ENCODE measurements at regions not wholly inside any gene's neighbourhood (a gene's known extent, or its start where the extent isn't known, plus 50 kb on each side); places are given as distances from the start of the nearest gene placed in this dataset.
"Not testable (repeated sequence)": the region's sequence is repeated elsewhere in the genome, so short reads cannot be mapped to it uniquely, and the experiment has no call there.

DNA sequence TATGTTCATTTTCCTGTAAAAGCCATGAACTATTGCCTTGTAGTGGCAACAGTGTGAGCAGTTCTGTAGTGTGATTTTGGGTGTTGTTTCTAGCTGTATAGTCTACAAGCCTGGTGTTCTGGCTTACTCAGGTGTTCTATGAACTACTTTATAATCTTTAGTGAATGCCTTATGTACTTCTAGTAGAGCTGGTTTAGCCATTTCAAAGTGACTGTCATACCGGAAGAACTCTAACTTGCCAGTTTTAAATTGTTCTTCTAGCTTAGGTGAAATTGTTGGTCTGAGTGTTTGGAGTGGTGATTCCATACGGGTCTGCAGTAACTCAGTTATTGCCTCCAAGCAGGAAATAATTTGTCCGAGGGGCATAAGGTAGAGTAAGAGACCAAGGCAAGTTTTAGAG, 150.2 kb upstream of the ZNF184 start:
- no peak for DNase-seq (ENCODE audit: low read depth)

DNA sequence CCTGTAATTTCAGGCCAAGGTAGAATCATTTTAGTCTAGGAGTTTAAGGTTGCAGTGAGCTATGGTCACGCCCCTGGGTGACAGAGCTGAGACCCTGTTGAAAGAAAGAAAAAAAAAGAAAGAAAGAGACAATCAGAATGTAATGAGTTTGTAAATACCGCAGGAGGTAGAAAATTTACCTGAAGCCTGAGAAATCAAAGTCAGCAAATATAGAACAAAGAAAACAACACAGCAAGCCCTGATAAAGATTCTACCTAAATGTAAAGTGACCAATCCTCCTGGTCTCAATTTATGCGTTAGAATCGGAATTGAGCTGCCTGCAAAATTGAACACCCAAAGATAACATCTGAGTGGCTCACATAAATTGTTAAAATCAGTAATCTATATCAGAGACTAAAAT, 146.5 kb upstream of the ZNF184 start:
- DNase-seq (ENCODE audit: low read depth) = no peak

DNA sequence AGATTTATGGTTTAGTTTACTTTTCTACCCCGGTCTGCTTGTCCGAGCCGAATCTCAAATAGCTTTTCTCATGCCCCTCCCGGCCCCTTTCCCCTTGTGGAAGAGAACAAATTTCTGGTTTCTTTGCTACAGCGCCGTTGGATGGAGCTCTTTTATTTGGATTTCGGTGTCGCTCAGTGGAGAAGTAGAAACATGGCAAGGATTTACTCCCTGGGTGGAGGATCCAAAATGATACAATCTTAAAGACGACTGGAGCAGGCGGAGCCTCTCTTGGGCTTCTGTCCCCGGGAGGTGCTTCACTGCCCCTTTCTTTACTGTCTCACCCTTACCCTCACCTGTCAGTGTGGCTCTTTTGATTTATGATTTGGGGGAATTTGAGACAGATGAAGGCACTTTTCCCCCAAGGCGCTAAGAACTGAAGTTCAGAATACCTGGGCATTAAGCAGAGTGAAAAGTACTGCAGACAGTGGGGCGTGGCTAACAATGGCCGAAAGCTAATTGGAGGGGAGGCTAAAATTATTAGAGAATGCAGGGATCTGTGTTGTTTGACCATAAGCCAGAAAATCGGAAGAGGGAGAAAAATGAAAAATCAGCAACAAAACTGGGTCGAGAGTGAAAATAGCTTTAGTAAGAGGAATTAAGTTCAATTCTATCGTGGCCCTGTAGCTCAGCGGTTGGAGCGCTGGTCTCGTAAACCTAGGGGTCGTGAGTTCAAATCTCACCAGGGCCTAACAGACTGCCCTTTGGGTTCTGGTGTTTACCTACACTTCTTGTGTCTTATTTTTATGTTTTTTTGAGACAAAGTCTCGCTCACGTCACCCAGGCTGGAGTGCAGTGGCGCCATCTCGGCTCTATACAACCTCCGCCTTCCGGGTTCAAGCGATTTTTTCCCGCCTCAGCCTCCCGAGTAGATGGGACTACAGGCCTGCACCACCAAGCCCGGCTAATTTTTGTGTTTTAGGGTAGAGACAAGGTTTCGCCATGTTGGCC, 145.1 kb upstream of the ZNF184 start:
- DNase-seq (ENCODE audit: low read depth) = no peak

- DNase-seq (ENCODE audit: low read depth) = no peak
These were observed 144.3 kb upstream of the ZNF184 start for GRCh38 chr6:27617046-27617687.

DNA sequence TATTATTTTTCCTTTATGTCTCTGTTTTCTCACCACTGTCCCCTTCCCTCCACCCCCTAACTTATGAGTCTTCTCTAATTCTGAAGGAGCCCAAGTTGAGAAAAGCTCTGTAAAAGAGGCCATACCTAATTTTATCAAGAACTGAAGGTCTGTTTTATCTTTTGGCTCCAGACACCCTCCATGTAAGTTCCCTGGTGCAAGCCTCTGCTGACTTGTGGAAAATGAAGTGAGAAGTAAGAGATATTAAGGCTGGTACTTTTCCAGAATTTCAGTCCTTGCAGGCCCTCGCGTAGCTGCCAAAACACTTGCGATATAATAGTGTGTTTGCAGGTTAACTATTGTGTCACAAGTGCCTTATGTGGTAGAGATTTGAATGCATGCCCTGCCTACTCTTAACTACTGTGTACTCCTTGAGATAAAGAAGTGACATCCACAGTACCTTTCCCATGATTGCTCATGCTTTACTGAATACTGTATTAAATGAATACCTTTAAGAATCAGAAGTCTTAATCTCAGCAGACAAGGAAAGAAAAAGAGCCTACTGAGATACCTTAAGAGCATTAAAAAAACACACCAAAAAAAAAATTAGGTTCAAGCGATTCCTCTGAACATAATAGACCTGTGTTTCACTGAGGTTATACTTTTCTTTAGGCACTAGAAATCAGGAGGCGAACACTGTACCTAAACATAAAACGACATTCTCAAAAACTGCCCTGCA, 143.6 kb upstream of the ZNF184 start:
- DNase-seq (ENCODE audit: low read depth) = no peak

DNA sequence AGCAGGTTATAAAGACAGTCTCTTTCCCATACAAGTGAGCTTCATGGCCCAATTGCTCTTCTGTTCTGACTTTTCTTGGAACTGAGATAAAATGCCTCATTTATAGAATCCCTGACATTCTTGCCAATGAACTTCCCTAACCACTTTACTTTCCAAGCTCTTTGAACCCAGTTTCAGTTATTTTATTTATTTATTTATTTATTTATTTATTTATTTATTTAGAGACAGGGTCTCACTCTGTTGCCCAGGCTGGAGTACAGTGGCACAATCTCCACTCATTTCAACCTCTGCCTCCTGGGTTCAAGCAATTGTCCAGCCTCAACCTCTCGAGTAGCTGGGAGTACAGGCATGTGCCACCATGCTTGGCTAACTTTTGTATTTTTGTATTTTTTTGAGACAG, 138.5 kb upstream of the ZNF184 start:
- DNase-seq (ENCODE audit: low read depth) = no peak

DNA sequence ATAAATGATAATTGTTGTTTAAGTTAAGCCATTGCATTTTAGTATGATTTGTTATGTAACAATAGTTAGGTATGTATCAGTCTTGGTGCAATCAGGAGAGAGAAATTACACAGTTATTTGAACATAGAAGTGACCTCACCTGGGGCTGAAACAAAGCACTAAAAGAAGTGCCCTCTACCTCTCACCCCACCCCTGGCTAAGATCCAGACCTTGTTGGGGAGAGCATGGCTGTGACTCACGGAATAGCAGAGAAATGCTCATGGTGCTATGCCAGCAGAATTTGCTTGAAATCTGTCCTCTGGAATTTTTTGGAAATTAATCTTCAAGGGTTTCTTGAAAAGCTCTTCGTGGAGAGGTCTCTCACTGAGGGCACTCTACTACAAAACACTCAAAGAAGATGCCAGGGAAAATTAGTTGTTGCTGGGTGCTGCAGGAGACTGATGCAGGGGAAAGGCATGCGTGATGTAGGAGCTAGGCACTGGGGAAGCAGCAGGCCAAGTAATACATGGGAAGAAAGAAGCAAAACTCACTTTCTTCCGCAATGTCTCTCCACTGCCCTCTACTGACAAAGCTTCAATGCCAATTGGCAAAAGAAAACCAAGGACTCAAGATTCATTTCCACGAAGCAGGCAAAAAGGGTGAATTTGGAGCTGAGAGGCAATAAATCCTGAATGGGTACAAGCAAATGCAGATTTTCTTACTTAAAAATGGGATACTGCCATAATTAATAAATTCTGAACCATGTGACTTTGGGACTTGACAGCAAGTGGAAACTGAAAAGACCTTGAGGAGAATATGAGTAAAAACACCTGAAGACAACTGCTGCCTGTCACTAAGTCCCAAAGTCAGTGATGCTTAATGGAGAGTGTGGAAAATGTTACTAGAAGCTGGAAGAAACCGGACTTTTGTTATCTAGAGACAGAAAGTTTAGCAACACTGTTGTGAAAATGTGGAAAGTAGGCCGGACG, 136.3 kb upstream of the ZNF184 start:
- DNase-seq (ENCODE audit: low read depth) = no peak

GRCh38 chr6:27605401-27606342, 132.8 kb upstream of the ZNF184 start:
- DNase-seq (ENCODE audit: low read depth) = no peak

DNA sequence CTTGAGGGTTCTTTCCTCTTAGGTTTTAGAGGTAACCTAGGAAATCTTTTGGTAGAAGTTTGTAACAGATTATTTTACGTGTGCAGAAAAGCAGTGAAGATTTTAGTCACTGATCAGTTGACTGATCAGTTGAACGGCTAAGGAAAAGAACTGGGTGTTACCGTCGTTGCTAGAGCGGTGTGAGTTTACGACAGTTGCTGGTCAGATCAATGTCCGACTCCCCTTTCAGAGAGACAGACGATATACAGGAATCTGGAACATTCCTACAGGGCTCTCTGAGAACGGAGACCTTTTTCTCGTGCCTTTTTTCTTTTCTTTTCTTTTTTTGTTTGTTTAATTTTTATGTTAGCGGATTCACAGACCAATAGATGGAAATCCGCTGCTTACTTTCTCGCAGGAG, 132.1 kb upstream of the ZNF184 start:
- no peak for DNase-seq (ENCODE audit: low read depth)

- DNase-seq (ENCODE audit: low read depth) = no peak
These were observed 128.9 kb upstream of the ZNF184 start for GRCh38 chr6:27601668-27602254.

- DNase-seq (ENCODE audit: low read depth) = no peak
These were observed 127.1 kb upstream of the ZNF184 start for GRCh38 chr6:27599859-27600532.

DNA sequence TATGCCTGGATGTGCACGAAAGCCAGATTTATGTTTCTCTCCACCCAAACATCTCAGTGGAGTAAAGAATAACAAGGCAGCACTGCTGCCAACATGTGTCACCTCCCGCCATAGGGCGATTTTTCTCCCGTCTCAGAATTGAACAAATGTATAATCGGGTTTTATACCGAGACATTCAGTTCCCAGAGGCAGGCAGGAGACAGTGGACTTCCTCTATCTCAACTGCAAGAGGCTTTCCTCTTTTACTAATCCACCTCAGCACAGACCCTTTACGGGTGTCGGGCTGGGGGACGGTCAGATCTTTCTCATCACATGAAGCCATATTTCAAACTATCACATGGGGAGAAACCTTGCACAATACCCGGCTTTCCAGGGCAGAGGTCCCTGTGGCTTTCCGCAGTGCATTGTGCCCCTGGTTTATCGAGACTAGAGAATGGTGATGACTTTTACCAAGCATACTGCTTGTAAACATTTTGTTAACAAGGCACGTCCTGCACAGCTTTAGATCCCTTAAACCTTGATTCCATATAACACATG, 124.2 kb upstream of the ZNF184 start:
- DNase-seq (ENCODE audit: low read depth) = not testable (repeated sequence)

DNA sequence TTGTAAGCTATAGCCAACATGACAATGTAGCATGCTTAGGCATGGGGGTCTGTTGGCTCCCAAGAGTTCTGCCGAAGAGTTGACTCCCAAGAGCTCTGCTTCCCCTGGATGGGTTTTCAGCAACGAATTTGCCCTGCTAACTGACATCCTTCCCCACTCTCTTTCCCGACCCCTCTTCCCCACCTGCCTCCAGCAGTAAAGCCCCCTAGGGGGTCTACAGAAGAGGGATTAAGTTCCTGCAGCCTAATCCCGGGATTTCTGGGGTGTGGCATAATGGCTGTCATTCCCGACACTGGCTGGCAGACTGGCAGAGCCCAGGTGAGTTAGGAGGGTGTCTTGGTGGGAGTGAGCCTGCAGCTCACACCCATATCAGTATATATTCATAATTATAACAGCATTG, 121.0 kb upstream of the ZNF184 start:
- no peak for DNase-seq (ENCODE audit: low read depth)

- DNase-seq (ENCODE audit: low read depth) = no peak
These were observed 120.4 kb upstream of the ZNF184 start for GRCh38 chr6:27593200-27593818.

GRCh38 chr6:27592481-27593199, 119.7 kb upstream of the ZNF184 start:
- no peak for DNase-seq (ENCODE audit: low read depth)

DNA sequence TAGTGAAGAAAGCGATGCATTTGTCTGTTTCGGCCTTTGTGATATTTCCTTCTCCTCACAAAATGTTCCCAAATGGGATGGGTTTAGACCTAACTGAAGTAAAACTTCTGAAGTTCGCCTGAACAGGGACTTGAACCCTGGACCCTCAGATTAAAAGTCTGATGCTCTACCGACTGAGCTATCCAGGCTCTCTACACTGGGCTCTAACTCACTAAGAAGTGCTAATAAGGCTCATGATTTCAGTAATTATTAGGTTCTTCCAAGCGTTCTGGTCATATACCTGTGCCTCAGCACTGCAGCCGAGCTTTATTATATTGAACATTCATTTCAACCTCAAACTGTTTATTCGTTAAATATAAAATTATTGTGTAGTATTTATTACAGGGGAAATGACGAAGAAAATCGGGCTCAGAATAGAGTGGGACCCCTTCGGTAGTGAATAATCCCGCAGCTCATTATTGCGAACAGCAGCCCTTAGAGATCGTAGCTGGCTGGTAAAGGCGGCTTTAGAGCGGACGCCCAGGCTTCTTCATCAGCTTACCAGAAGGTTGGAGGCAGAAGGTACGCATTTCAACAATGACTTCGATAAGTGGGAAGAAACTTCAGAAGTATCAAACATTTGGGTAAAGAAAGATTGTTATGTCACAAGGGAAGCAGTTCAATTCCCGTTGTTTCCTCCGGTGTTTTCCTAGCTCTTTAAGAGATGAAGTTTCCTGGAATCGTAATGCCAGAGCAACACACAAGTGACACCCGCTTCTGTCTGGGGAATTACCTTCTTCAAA, 119.0 kb upstream of the ZNF184 start:
- DNase-seq (ENCODE audit: low read depth) = no peak

DNA sequence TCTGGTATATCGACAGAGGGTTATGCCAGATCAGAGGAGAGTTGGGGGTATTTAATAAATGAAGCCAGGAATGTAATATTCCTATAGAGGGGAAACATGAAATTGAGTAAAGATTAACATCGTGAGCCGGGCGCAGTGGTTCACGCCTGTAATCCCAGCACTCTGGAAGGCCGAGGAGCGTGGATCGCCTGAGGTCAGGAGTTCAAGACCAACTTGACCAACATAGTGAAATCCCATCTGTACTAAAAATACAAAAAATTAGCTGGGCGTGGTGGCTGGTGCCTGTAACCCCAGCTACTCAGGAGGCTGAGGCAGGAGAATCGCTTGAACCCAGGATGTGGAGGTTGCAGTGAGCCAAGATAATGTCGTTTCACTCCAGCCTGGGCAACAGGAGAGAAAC, 112.4 kb upstream of the ZNF184 start:
- not testable (repeated sequence) for DNase-seq (ENCODE audit: low read depth)
